GM13977 (cell line): ENCODE measurements at regions not wholly inside any gene's neighbourhood (a gene's known extent, or its start where the extent isn't known, plus 50 kb on each side); places are given as distances from the start of the nearest gene placed in this dataset.

Experiments used
- DNase-seq: peaks from one replicate; pipeline ENCODE4 v3.0.0; 2012; ENCODE audit warnings: low spot score
- CTCF ChIP-seq: IDR thresholded peaks from 2 replicates; pipeline ENCODE4 v1.5.1; 2012; ENCODE audit warnings: mild to moderate bottlenecking, control low read depth; ENCODE audit not compliant: insufficient read depth; ENCODE audit errors: extremely low read depth, missing control alignments
- in situ Hi-C: fragments of 300-500 bp; cut with MboI; formaldehyde crosslinking; loops from one replicate; pipeline ENCODE4 v1.12.0; 2022; ENCODE audit warnings: low sequenced_read_pairs, low pct_unique_long_range_greater_than_20kb, mixed read lengths, inconsistent platforms; ENCODE audit not compliant: unreplicated experiment

DNA sequence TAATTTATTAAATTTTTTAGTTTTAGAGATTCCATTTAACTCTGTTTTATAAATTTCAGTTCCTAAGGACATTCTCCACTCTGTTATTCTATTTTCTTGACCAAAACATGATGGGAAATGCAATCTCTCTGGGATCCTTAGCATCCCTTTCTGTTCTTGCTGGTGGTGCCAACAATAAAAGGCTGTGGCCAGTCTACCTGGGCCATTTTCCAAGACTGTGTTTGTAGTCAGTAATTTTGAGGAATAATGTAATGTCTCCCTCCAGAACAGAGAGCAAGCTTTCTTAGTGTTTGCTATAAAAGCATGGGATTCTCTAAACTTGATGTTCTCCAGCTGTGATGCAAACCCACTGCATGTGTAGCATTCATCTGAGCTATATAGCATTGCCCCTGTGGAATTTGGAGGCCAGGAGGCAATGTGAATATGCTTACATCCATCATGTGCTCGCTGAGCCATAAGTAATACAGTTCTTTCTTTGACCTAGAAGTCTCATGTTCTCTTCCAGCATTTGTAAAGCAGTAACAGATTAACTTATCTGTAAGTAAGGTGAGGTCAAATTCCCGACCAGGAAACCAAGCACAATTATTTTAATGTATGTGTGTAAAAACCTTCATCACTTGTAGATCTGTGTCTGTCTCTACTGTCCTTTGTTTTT lies 211.5 kb upstream of the TAS2R1 start:
- TF ChIP-seq CTCF: no peak
- DNase-seq: no peak
- in situ Hi-C loops: no loop called here

GRCh38 chr5:9838916-9839315 lies 208.8 kb upstream of the TAS2R1 start:
- TF ChIP-seq CTCF: no peak
- in situ Hi-C loops: no loop called here
- no peak for DNase-seq

GRCh38 chr5:9834871-9835770 lies 205.0 kb upstream of the TAS2R1 start:
- TF ChIP-seq CTCF: no peak
- in situ Hi-C loops: no loop called here
- no peak for DNase-seq

- no peak for TF ChIP-seq CTCF
- DNase-seq: no peak
- in situ Hi-C loops: no loop called here
These were observed 203.7 kb upstream of the TAS2R1 start for GRCh38 chr5:9833871-9834270.

DNA sequence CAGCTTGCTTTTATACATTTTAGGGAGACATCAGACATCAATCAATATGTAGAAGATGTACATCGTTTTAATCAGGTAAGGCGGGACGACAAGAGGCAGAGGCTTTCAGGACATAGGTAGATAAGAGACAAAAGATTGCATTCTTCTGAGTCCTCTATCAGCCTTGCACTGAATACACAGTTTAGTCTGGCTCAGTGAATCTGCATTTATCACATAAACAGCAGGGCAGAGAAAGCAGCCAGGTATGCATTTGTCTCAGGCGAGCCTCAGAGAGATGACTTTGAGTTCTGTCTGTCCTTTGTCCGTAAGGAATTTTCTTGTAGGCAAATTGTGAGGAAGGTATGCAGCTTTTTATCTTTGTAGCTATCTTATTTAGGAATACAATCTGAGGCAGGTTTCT lies 202.8 kb upstream of the TAS2R1 start:
- in situ Hi-C loops: no loop called here
- no peak for DNase-seq
- TF ChIP-seq CTCF: no peak

GRCh38 chr5:9831823-9832222 lies 201.7 kb upstream of the TAS2R1 start:
- in situ Hi-C loops: no loop called here
- TF ChIP-seq CTCF: no peak

More at GRCh38 chr5:9831823-9832222, 201.7 kb upstream of the TAS2R1 start:
- DNase-seq: no peak
